Kidney (tissue), 13 donors: ENCODE measurements at regions not wholly inside any gene's neighbourhood (a gene's known extent, or its start where the extent isn't known, plus 50 kb on each side); places are given as distances from the start of the nearest gene placed in this dataset.

ENCODE experiments used
- DNase-seq, 5 donors: peaks; one replicate each; pipeline ENCODE4 v3.0.0-alpha.2; 2013 to 2020
- FAIRE-seq: peaks from 2 replicates; lab custom pipeline; 2012; peaks lifted over from hg19 to GRCh38; lab: Jason Lieb, UNC
- H3K27ac ChIP-seq, 2 donors: one replicate each; pipeline ENCODE4 v1.7.0; 2013; ENCODE audit warnings: low read depth in 2 of 2, low read length in 2 of 2, inconsistent platforms in 1 of 2
- H3K27me3 ChIP-seq: one replicate; pipeline ENCODE4 v1.7.1; 2013; ENCODE audit warnings: low read length, inconsistent platforms; ENCODE audit not compliant: control insufficient read depth, insufficient read depth
- H3K36me3 ChIP-seq, 3 donors: one replicate each; pipeline versions ENCODE4 v1.7.0 to v1.7.1; 2013; ENCODE audit warnings: low read length in 3 of 3, control low read depth in 1 of 3, inconsistent platforms in 1 of 3; ENCODE audit not compliant: insufficient read depth in 3 of 3, control insufficient read depth in 2 of 3
- H3K4me1 ChIP-seq, 3 donors: one replicate each; pipeline versions ENCODE4 v1.7.0 to v1.7.1; 2013; ENCODE audit warnings: low read length in 3 of 3, inconsistent platforms in 1 of 3, low read depth in 1 of 3; ENCODE audit not compliant: control insufficient read depth in 2 of 3, insufficient read depth in 2 of 3
- H3K4me3 ChIP-seq, 3 donors: one replicate each; pipeline versions ENCODE4 v1.7.0 to v1.8.1; 2013; ENCODE audit warnings: low read length in 3 of 3, control low read depth in 1 of 3, inconsistent platforms in 1 of 3
- H3K9ac ChIP-seq, 3 donors: one replicate each; pipeline versions ENCODE4 v1.7.0 to v1.7.1; 2013; ENCODE audit warnings: low read length in 3 of 3, control low read depth in 1 of 3, inconsistent platforms in 1 of 3
- H3K9me3 ChIP-seq, 3 donors: one replicate each; pipeline versions ENCODE4 v1.7.0 to v1.7.1; 2013; ENCODE audit warnings: low read length in 3 of 3, control low read depth in 1 of 3, inconsistent platforms in 1 of 3; ENCODE audit not compliant: control insufficient read depth in 2 of 3, insufficient read depth in 1 of 3
- intact Hi-C: fragments of 100-400 bp; cut with DNase I; formaldehyde crosslinking; loops from one replicate; pipeline ENCODE4 v1.11.1; 2022
- TF ChIP-seq, protein P1 (sequence below): IDR thresholded peaks from 3 replicates; pipeline ENCODE4 v1.5.1; 2012; ENCODE audit warnings: mild to moderate bottlenecking, moderate library complexity, borderline replicate concordance; ENCODE audit not compliant: insufficient read depth; ENCODE audit errors: extremely low read depth
- donor health status: control.
- donor health status: control.
- donor health status: control.
- donor health status: control.
- donor health status: control.
- donor health status: DM: yes; HTN: yes; CAD: no.
- donor health status: Normal renal cell carcinoma (clear cell type).

- Histone ChIP-seq H3K9ac (no peak overlapping the region), H3K27me3 (no peaks in the 10 kb centered on the region), H3K4me1 (peaks cover 2 to 11% (median 5%) of the 10 kb centered on the region in 3 donors), H3K4me3 (no peak overlapping the region), H3K27ac (no peak overlapping the region), H3K9me3 (no peaks in the 10 kb centered on the region), H3K36me3 (no peaks in the 10 kb centered on the region)
- DNase-seq (peak in 1 of 5 donors; percentile 21), FAIRE-seq (no peak)
- TF ChIP-seq, protein P1, sequence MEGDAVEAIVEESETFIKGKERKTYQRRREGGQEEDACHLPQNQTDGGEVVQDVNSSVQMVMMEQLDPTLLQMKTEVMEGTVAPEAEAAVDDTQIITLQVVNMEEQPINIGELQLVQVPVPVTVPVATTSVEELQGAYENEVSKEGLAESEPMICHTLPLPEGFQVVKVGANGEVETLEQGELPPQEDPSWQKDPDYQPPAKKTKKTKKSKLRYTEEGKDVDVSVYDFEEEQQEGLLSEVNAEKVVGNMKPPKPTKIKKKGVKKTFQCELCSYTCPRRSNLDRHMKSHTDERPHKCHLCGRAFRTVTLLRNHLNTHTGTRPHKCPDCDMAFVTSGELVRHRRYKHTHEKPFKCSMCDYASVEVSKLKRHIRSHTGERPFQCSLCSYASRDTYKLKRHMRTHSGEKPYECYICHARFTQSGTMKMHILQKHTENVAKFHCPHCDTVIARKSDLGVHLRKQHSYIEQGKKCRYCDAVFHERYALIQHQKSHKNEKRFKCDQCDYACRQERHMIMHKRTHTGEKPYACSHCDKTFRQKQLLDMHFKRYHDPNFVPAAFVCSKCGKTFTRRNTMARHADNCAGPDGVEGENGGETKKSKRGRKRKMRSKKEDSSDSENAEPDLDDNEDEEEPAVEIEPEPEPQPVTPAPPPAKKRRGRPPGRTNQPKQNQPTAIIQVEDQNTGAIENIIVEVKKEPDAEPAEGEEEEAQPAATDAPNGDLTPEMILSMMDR, result no peak
- intact Hi-C loops, result no loop called here
Measured at GRCh38 chr5:125056671-125057485, 310.4 kb upstream of the ZNF608 start.

DNA sequence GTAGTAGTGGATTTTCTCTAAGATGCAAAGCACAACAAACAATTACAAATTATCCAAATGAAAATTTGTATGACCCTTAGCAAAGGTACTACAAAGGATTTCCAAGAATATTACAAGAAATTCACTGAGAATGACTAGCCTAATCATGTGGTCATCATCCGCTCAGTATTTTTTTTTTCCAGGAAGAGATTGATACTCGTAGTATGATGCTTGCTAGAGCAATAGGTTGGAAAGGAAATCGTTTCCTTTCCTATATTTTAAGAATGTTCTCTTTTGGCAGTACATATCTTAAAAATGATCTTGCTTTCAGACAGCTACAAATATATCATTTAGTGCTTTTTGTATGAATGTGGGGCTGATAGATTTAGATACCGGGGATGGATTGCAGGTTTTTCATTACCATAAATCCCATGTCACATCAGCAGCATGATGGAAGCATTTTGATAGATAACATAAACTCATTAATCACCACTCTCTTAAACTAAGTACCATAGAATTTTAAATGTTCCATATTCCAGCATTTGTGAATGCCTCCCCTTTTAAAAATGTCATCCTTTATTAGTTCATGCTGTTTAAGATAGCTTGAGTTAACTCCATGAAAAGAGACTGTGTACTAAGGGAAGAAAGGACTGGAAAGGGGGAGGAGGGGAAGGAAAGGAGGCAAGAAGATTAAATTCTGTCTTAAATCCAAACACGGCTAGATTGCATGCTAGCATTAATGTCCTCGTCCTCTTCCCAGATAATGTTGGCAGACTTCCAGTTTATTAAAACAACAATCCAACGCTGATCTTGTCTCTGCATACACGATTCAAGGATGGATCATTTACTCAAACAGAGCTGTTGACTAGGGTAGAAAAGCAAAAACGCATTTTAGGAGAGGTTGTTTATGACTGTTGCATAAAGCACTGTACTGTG, 311.7 kb upstream of the ZNF608 start:
- intact Hi-C loops, result no loop called here
- Histone ChIP-seq H3K9ac (no peak overlapping the region), H3K4me1 (peaks cover 2 to 11% (median 5%) of the 10 kb centered on the region in 3 donors), H3K9me3 (no peaks in the 10 kb centered on the region), H3K36me3 (no peaks in the 10 kb centered on the region), H3K4me3 (no peak overlapping the region), H3K27me3 (no peaks in the 10 kb centered on the region), H3K27ac (no peak overlapping the region)
- peak in 2 of 5 donors; percentile 59 to 77 for DNase-seq
- FAIRE-seq, result no peak
- TF ChIP-seq, protein P1, result no peak

GRCh38 chr5:125059255-125060002, 313.0 kb upstream of the ZNF608 start:
- H3K27ac ChIP-seq, result no peak overlapping the region
- FAIRE-seq, result no peak
- intact Hi-C loops, result no loop called here

More at GRCh38 chr5:125059255-125060002, 313.0 kb upstream of the ZNF608 start:
- peak in 3 of 5 donors; percentile 50 to 81 (median 78) for DNase-seq
- peaks cover 2 to 11% (median 5%) of the 10 kb centered on the region in 3 donors for H3K4me1 ChIP-seq
- TF ChIP-seq, protein P1, result no peak
- H3K4me3 ChIP-seq, result no peak overlapping the region
- H3K9me3 ChIP-seq, result no peaks in the 10 kb centered on the region
- no peak overlapping the region for H3K9ac ChIP-seq
- H3K36me3 ChIP-seq, result no peaks in the 10 kb centered on the region
- no peaks in the 10 kb centered on the region for H3K27me3 ChIP-seq
